OCI-LY7 (cell line): ENCODE measurements at regions not wholly inside any gene's neighbourhood (a gene's known extent, or its start where the extent isn't known, plus 50 kb on each side); places are given as distances from the start of the nearest gene placed in this dataset.

Experiments used
- BruUV-seq: library from RNA; stranded (reverse); fragments of 400-500 nt; replicated peaks from 2 replicates; lab custom pipeline; 2021; lab: Mats Ljungman, UMichigan
- CTCF ChIA-PET: fragments of 300-600 bp; sonication (Branson Sonifier 250); formaldehyde crosslinking; loops from one replicate; lab custom pipeline; 2022; ENCODE audit warnings: antibody characterized with exemption; ENCODE audit not compliant: unreplicated experiment; lab: Charles Lee
- POLR2A ChIA-PET: fragments of 300-600 bp; sonication (Branson Sonifier 250); formaldehyde crosslinking; loops from one replicate; lab custom pipeline; 2022; ENCODE audit warnings: antibody characterized with exemption; lab: Charles Lee
- DNase-seq: peaks from one replicate; pipeline ENCODE4 v3.0.0-alpha.2; 2015; ENCODE audit warnings: low spot score
- H2AFZ ChIP-seq: fragments of 200-600 bp; sonication (generic), shearing (Covaris generic); 2 replicates; pipeline ENCODE4 v1.6.1; 2014; ENCODE audit warnings: mild to moderate bottlenecking, antibody characterized with exemption, low read length, moderate library complexity
- H3K27ac ChIP-seq: fragments of 200-600 bp; sonication (generic); 2 replicates; pipeline ENCODE4 v1.5.1; 2014; ENCODE audit warnings: mixed run types, low read depth, mild to moderate bottlenecking, moderate library complexity, low read length, inconsistent platforms; ENCODE audit not compliant: poor library complexity, severe bottlenecking
- H3K36me3 ChIP-seq: fragments of 200-600 bp; sonication (generic); 2 replicates; pipeline ENCODE4 v1.6.1; 2014; ENCODE audit warnings: mild to moderate bottlenecking, antibody characterized with exemption, low read length, moderate library complexity, mixed read lengths; ENCODE audit not compliant: insufficient read depth
- H3K4me1 ChIP-seq: fragments of 200-600 bp; sonication (generic); 2 replicates; pipeline ENCODE4 v1.5.1; 2014; ENCODE audit warnings: mild to moderate bottlenecking, low read length; ENCODE audit not compliant: insufficient read depth, poor library complexity, severe bottlenecking
- H3K4me2 ChIP-seq: fragments of 200-600 bp; sonication (generic); 2 replicates; pipeline ENCODE4 v1.6.1; 2014; ENCODE audit warnings: mild to moderate bottlenecking, low read length
- H3K4me3 ChIP-seq: fragments of 200-600 bp; sonication (generic); 2 replicates; pipeline ENCODE4 v1.5.1; 2014; ENCODE audit warnings: mild to moderate bottlenecking, low read depth, low read length; ENCODE audit not compliant: poor library complexity, severe bottlenecking
- H3K79me2 ChIP-seq: fragments of 200-600 bp; sonication (generic); 2 replicates; pipeline ENCODE4 v1.6.1; 2016; ENCODE audit warnings: low read depth, mild to moderate bottlenecking, low read length, moderate library complexity, mixed read lengths; ENCODE audit not compliant: insufficient read depth
- H3K9me2 ChIP-seq: fragments of 200-600 bp; sonication (generic); 2 replicates; pipeline ENCODE4 v1.6.1; 2016; ENCODE audit warnings: mild to moderate bottlenecking, low read length, mixed read lengths; ENCODE audit not compliant: insufficient read depth
- H3K9me3 ChIP-seq: fragments of 200-600 bp; sonication (generic); 2 replicates; pipeline ENCODE4 v1.6.1; 2014; ENCODE audit warnings: mild to moderate bottlenecking, mixed run types, low read length, mixed read lengths
- H4K20me1 ChIP-seq: fragments of 200-600 bp; sonication (generic); 2 replicates; pipeline ENCODE4 v1.6.1; 2014; ENCODE audit warnings: mild to moderate bottlenecking, antibody characterized with exemption, low read length, moderate library complexity, mixed read lengths; ENCODE audit not compliant: insufficient read depth
- EZH2phosphoT487 ChIP-seq: fragments of 200-600 bp; sonication (generic); IDR thresholded peaks from 2 replicates; pipeline ENCODE4 v1.6.1; 2018; ENCODE audit warnings: low read depth, borderline replicate concordance, mild to moderate bottlenecking, mixed run types, antibody characterized with exemption, low read length, moderate library complexity, mixed read lengths
- intact Hi-C: fragments of 100-400 bp; cut with micrococcal nuclease; formaldehyde crosslinking; loops from one replicate; pipeline ENCODE4 v1.10.0; 2022; ENCODE audit not compliant: unreplicated experiment
- TF ChIP-seq, protein P1 (sequence below): fragments of 200-600 bp; sonication (generic); conservative IDR thresholded peaks from 2 replicates; pipeline ENCODE4 v1.5.1; 2014; ENCODE audit warnings: mild to moderate bottlenecking, antibody characterized with exemption, low read length, moderate library complexity, mixed read lengths

DNA sequence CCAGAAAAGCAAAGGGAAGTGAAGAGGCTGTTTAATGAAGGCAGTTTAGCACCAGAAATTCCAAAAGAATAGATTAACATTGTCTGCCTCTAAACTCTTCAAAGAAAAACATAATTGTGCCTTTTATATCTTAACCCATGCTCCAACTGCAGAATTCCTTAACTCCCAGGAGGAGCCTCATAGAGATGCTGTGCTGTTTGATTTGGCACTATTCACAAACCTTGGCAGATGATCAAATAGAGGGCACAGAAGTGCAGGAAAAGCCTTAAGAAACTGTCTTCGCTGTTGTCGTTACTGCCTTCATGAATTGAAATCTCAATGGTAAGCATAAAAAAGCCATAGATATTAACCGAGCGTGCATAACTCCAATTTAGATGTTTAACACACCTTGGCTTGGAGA lies 124.1 kb upstream of the MPPED2 start:
- Histone ChIP-seq H3K9me3 (no peaks in the 10 kb centered on the region), H2AFZ (no peak overlapping the region), H3K36me3 (no peaks in the 10 kb centered on the region), H3K79me2 (no peaks in the 10 kb centered on the region), H3K4me2 (no peak overlapping the region), H3K4me3 (no peak overlapping the region), H3K9me2 (no peaks in the 10 kb centered on the region), H3K4me1 (no peaks in the 10 kb centered on the region), H4K20me1 (no peaks in the 10 kb centered on the region), H3K27ac (no peak overlapping the region)
- intact Hi-C loops, result no loop called here
- DNase-seq, result no peak
- CTCF ChIA-PET, result no interaction called here
- TF ChIP-seq, protein P1, sequence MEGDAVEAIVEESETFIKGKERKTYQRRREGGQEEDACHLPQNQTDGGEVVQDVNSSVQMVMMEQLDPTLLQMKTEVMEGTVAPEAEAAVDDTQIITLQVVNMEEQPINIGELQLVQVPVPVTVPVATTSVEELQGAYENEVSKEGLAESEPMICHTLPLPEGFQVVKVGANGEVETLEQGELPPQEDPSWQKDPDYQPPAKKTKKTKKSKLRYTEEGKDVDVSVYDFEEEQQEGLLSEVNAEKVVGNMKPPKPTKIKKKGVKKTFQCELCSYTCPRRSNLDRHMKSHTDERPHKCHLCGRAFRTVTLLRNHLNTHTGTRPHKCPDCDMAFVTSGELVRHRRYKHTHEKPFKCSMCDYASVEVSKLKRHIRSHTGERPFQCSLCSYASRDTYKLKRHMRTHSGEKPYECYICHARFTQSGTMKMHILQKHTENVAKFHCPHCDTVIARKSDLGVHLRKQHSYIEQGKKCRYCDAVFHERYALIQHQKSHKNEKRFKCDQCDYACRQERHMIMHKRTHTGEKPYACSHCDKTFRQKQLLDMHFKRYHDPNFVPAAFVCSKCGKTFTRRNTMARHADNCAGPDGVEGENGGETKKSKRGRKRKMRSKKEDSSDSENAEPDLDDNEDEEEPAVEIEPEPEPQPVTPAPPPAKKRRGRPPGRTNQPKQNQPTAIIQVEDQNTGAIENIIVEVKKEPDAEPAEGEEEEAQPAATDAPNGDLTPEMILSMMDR, result no peak
- no peak for TF ChIP-seq EZH2phosphoT487
- no TSS peak for BruUV-seq
- POLR2A ChIA-PET, result no interaction called here

DNA sequence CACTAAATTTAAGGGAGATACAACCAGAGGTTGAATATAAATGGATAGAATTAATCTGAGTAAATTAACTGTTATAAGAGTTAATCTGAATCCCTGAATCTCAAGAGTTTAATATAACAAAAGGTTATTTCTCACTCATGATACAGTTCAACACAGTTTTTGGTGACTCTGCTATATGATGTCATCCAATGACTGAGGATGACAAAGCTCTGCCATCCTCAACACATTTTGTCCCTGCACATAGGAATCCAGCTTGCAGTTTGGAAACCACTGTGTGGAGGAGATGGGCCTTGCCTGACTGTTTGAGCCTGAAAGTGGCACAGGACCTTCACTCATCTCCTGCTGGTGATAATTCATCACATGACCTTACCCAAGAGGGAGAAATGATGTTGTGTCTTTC lies 121.0 kb upstream of the MPPED2 start:
- BruUV-seq, result no TSS peak
- ChIA-PET POLR2A (no interaction called here), CTCF (no interaction called here)
- Histone ChIP-seq H3K4me3 (no peak overlapping the region), H3K4me2 (no peak overlapping the region), H3K9me2 (no peaks in the 10 kb centered on the region), H2AFZ (no peak overlapping the region), H3K27ac (no peak overlapping the region), H4K20me1 (no peaks in the 10 kb centered on the region), H3K79me2 (no peaks in the 10 kb centered on the region), H3K4me1 (no peaks in the 10 kb centered on the region), H3K36me3 (no peaks in the 10 kb centered on the region), H3K9me3 (no peaks in the 10 kb centered on the region)
- no peak for TF ChIP-seq EZH2phosphoT487
- TF ChIP-seq, protein P1, result no peak
- no peak for DNase-seq
- intact Hi-C loops, result no loop called here

- no peak for TF ChIP-seq EZH2phosphoT487
- TF ChIP-seq, protein P1, result no peak
- no peaks in the 10 kb centered on the region for H3K9me2 ChIP-seq
- no TSS peak for BruUV-seq
- CTCF ChIA-PET, result no interaction called here
- no peak for DNase-seq
- no peaks in the 10 kb centered on the region for H3K36me3 ChIP-seq
- intact Hi-C loops, result no loop called here
- no peaks in the 10 kb centered on the region for H3K4me1 ChIP-seq
- H2AFZ ChIP-seq, result no peak overlapping the region
- H3K27ac ChIP-seq, result no peak overlapping the region
- POLR2A ChIA-PET, result no interaction called here
- H4K20me1 ChIP-seq, result no peaks in the 10 kb centered on the region
- H3K4me2 ChIP-seq, result no peak overlapping the region
- H3K4me3 ChIP-seq, result no peak overlapping the region
- no peaks in the 10 kb centered on the region for H3K79me2 ChIP-seq
- H3K9me3 ChIP-seq, result no peaks in the 10 kb centered on the region
Measured at GRCh38 chr11:30705913-30706675, 119.9 kb upstream of the MPPED2 start.
